Effector memory CD4-positive, alpha-beta T cell (primary cell): ENCODE measurements at regions not wholly inside any gene's neighbourhood (a gene's known extent, or its start where the extent isn't known, plus 50 kb on each side); places are given as distances from the start of the nearest gene placed in this dataset.

Experiments used
- DNase-seq, 3 donors: peaks; one replicate each; pipeline ENCODE4 v3.0.0-alpha.2; 2020
- H3K27ac ChIP-seq: 2 replicates; pipeline ENCODE4 v1.7.0; 2013; ENCODE audit warnings: mild to moderate bottlenecking, low read length, moderate library complexity; ENCODE audit not compliant: insufficient read depth, poor library complexity, severe bottlenecking
- H3K27me3 ChIP-seq: replicated peaks from 2 replicates; pipeline ENCODE4 v1.7.0; 2013; ENCODE audit warnings: mild to moderate bottlenecking, low read length; ENCODE audit not compliant: insufficient read depth, control insufficient read depth, poor library complexity, severe bottlenecking
- H3K36me3 ChIP-seq: 2 replicates; pipeline ENCODE4 v1.7.0; 2013; ENCODE audit warnings: mild to moderate bottlenecking, low read length, moderate library complexity; ENCODE audit not compliant: control insufficient read depth, insufficient read depth
- H3K4me1 ChIP-seq: 2 replicates; pipeline ENCODE4 v1.7.0; 2013; ENCODE audit warnings: low read length, mild to moderate bottlenecking; ENCODE audit not compliant: control insufficient read depth, insufficient read depth, poor library complexity, severe bottlenecking
- H3K4me3 ChIP-seq: 2 replicates; pipeline ENCODE4 v1.7.0; 2013; ENCODE audit warnings: low read length, low read depth, mild to moderate bottlenecking; ENCODE audit not compliant: insufficient read depth, poor library complexity, severe bottlenecking
- H3K9me3 ChIP-seq: 2 replicates; pipeline ENCODE4 v1.7.0; 2013; ENCODE audit warnings: mild to moderate bottlenecking, low read length, moderate library complexity; ENCODE audit not compliant: control insufficient read depth

- Histone ChIP-seq H3K27ac (no peak overlapping the region), H3K4me3 (no peak overlapping the region), H3K9me3 (no peaks in the 10 kb centered on the region), H3K27me3 (no peaks in the 10 kb centered on the region), H3K4me1 (no peaks in the 10 kb centered on the region), H3K36me3 (no peaks in the 10 kb centered on the region)
- DNase-seq = no peak
Measured at GRCh38 chr21:24276204-24276603, 1331.1 kb downstream of the MRPL39 start.

GRCh38 chr21:24275616-24276015 lies 1331.7 kb downstream of the MRPL39 start:
- DNase-seq = no peak
- Histone ChIP-seq H3K27ac (no peak overlapping the region), H3K27me3 (no peaks in the 10 kb centered on the region), H3K4me1 (no peaks in the 10 kb centered on the region), H3K4me3 (no peak overlapping the region), H3K9me3 (no peaks in the 10 kb centered on the region), H3K36me3 (no peaks in the 10 kb centered on the region)

GRCh38 chr21:24272521-24272938 lies 1334.8 kb downstream of the MRPL39 start:
- Histone ChIP-seq H3K9me3 (no peaks in the 10 kb centered on the region), H3K4me1 (no peaks in the 10 kb centered on the region), H3K27ac (no peak overlapping the region), H3K36me3 (no peaks in the 10 kb centered on the region), H3K4me3 (no peak overlapping the region), H3K27me3 (no peaks in the 10 kb centered on the region)
- DNase-seq = no peak

- Histone ChIP-seq H3K27me3 (no peaks in the 10 kb centered on the region), H3K4me3 (no peak overlapping the region), H3K27ac (no peak overlapping the region), H3K9me3 (no peaks in the 10 kb centered on the region), H3K4me1 (no peaks in the 10 kb centered on the region), H3K36me3 (no peaks in the 10 kb centered on the region)
- DNase-seq = no peak
Measured at GRCh38 chr21:24265987-24266386, 1341.3 kb downstream of the MRPL39 start.

- no peaks in the 10 kb centered on the region for H3K27me3 ChIP-seq
- no peaks in the 10 kb centered on the region for H3K4me1 ChIP-seq
- no peak for DNase-seq
Measured at GRCh38 chr21:24260751-24261150, 1346.5 kb downstream of the MRPL39 start.

GRCh38 chr21:24259241-24259640 lies 1348.0 kb downstream of the MRPL39 start:
- Histone ChIP-seq H3K9me3 (no peaks in the 10 kb centered on the region), H3K36me3 (no peaks in the 10 kb centered on the region), H3K27ac (no peak overlapping the region), H3K27me3 (no peaks in the 10 kb centered on the region), H3K4me1 (no peaks in the 10 kb centered on the region), H3K4me3 (no peak overlapping the region)
- no peak for DNase-seq

More at GRCh38 chr21:24260751-24261150, 1346.5 kb downstream of the MRPL39 start:
- Histone ChIP-seq H3K4me3 (no peak overlapping the region), H3K36me3 (no peaks in the 10 kb centered on the region), H3K27ac (no peak overlapping the region), H3K9me3 (no peaks in the 10 kb centered on the region)

- no peak overlapping the region for H3K4me3 ChIP-seq
Measured at GRCh38 chr21:24255591-24255990, 1351.7 kb downstream of the MRPL39 start.

GRCh38 chr21:24225431-24225830 lies 1381.8 kb downstream of the MRPL39 start:
- Histone ChIP-seq H3K4me3 (no peak overlapping the region), H3K9me3 (no peaks in the 10 kb centered on the region), H3K27ac (no peak overlapping the region), H3K36me3 (no peaks in the 10 kb centered on the region), H3K4me1 (no peaks in the 10 kb centered on the region), H3K27me3 (no peaks in the 10 kb centered on the region)
- DNase-seq = no peak

More at GRCh38 chr21:24255591-24255990, 1351.7 kb downstream of the MRPL39 start:
- Histone ChIP-seq H3K9me3 (no peaks in the 10 kb centered on the region), H3K27ac (no peak overlapping the region), H3K36me3 (no peaks in the 10 kb centered on the region), H3K27me3 (no peaks in the 10 kb centered on the region), H3K4me1 (no peaks in the 10 kb centered on the region)
- DNase-seq = no peak

- no peaks in the 10 kb centered on the region for H3K27me3 ChIP-seq
- no peaks in the 10 kb centered on the region for H3K9me3 ChIP-seq
- no peak for DNase-seq
- H3K36me3 ChIP-seq = no peaks in the 10 kb centered on the region
- H3K4me1 ChIP-seq = no peaks in the 10 kb centered on the region
- H3K27ac ChIP-seq = no peak overlapping the region
- no peak overlapping the region for H3K4me3 ChIP-seq
Measured at GRCh38 chr21:24224422-24224821, 1382.9 kb downstream of the MRPL39 start.

GRCh38 chr21:24223624-24224023 lies 1383.7 kb downstream of the MRPL39 start:
- Histone ChIP-seq H3K4me1 (no peaks in the 10 kb centered on the region), H3K36me3 (no peaks in the 10 kb centered on the region), H3K9me3 (no peaks in the 10 kb centered on the region), H3K27me3 (no peaks in the 10 kb centered on the region), H3K27ac (no peak overlapping the region), H3K4me3 (no peak overlapping the region)
- no peak for DNase-seq

GRCh38 chr21:24222676-24223075 lies 1384.6 kb downstream of the MRPL39 start:
- no peak for DNase-seq
- no peaks in the 10 kb centered on the region for H3K36me3 ChIP-seq
- H3K27ac ChIP-seq = no peak overlapping the region
- H3K9me3 ChIP-seq = no peaks in the 10 kb centered on the region
- no peak overlapping the region for H3K4me3 ChIP-seq
- no peaks in the 10 kb centered on the region for H3K27me3 ChIP-seq
- H3K4me1 ChIP-seq = no peaks in the 10 kb centered on the region
